Thymus (tissue), 11 donors: ENCODE measurements at regions not wholly inside any gene's neighbourhood (a gene's known extent, or its start where the extent isn't known, plus 50 kb on each side); places are given as distances from the start of the nearest gene placed in this dataset.

ENCODE experiments used
- DNase-seq, 9 donors: peaks; one replicate each; pipeline ENCODE4 v3.0.0-alpha.2; 2013; ENCODE audit warnings: low spot score in 9 of 9, low read depth in 6 of 9, missing footprints in 1 of 9
- H3K27ac ChIP-seq, 2 donors: one replicate each; pipeline ENCODE4 v1.5.1; 2013; ENCODE audit warnings: control low read depth in 1 of 2, low read depth in 1 of 2, low read length in 1 of 2, mild to moderate bottlenecking in 1 of 2, moderate library complexity in 1 of 2
- H3K27me3 ChIP-seq, 2 donors: one replicate each; pipeline ENCODE4 v1.5.1; 2013; ENCODE audit warnings: low read length in 1 of 2; ENCODE audit not compliant: control insufficient read depth in 2 of 2, insufficient read depth in 1 of 2
- H3K36me3 ChIP-seq, 2 donors: one replicate each; pipeline ENCODE4 v1.5.1; 2013; ENCODE audit warnings: low read length in 1 of 2, mild to moderate bottlenecking in 1 of 2, moderate library complexity in 1 of 2; ENCODE audit not compliant: control insufficient read depth in 2 of 2, insufficient read depth in 2 of 2
- H3K4me1 ChIP-seq, 2 donors: one replicate each; pipeline ENCODE4 v1.5.1; 2013; ENCODE audit warnings: low read length in 2 of 2; ENCODE audit not compliant: control insufficient read depth in 2 of 2, insufficient read depth in 2 of 2
- H3K4me3 ChIP-seq, 2 donors: one replicate each; pipeline ENCODE4 v1.5.1; 2013; ENCODE audit warnings: low read length in 2 of 2, control low read depth in 1 of 2, mild to moderate bottlenecking in 1 of 2
- H3K9me3 ChIP-seq, 2 donors: one replicate each; pipeline ENCODE4 v1.5.1; 2013; ENCODE audit warnings: low read length in 1 of 2, mild to moderate bottlenecking in 1 of 2; ENCODE audit not compliant: control insufficient read depth in 2 of 2, insufficient read depth in 1 of 2
- WGBS: extraction: QIAGEN DNeasy Blood & Tissue Kit; methylation state at CpG from one replicate; pipeline ENCODE4 v1.1.7; 2013; 5-methylcytosine and 5-hydroxymethylcytosine counted together
- donor health status: healthy.

DNA sequence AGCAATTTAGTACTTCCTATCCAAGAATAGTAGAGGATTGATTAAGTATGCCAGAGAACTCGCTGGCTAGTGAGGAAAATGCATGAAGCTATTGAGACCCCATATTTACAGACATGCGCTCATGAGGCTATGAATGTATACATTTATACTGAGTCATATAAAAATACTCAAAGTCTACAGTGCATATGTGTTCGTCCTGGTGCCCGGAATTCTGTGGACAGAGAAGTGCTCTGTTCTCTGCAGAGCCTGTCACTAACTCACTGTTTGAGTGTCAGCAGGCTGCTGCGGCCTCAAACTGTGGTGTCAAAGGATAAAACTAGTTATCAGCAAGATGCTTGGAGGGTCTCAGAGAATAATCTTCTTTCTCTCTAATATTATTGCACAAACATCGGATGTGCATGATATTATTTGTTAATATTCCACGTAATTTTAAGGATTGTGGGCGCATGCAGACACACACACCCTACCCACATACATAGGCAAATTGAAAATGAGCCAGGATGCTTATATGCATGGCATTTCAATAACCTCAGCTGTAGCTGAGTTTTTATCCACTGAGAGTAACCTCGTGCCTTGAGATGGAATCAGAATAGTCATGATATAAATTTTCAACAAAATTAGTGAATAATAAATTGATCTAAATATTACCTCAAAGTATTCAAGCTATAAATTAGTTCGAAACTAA, 50.0 kb upstream of the TSC22D2 start:
- no peak for DNase-seq
- H3K27ac ChIP-seq = no peak overlapping the region
- WGBS = 97% methylated on average over 10 of the region's 10 CpGs
- H3K4me3 ChIP-seq = no peak overlapping the region
- H3K36me3 ChIP-seq = no peaks in the 10 kb centered on the region
- H3K9me3 ChIP-seq = no peaks in the 10 kb centered on the region
- no peaks in the 10 kb centered on the region for H3K4me1 ChIP-seq
- no peaks in the 10 kb centered on the region for H3K27me3 ChIP-seq

DNA sequence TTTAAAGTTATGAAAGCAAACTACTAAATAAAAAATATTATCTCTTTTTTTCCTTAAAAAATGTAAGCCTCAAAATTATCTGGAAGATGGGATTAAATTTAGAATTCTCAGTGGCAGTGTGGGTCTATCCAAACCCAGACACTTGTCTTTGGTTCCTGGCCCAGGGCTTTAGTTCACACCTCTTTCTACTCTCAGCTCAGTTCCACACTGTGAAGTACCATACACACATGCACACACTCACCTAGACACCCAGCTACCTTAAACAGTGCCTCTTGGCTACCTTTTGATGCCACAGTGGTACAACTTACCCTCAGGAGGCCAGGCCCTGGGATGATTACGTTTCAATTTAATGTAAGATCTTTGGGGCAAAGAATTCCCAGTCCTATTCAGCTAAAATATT, 51.0 kb upstream of the TSC22D2 start:
- Histone ChIP-seq H3K4me1 (no peaks in the 10 kb centered on the region), H3K9me3 (no peaks in the 10 kb centered on the region), H3K27me3 (no peaks in the 10 kb centered on the region), H3K36me3 (no peaks in the 10 kb centered on the region), H3K4me3 (no peak overlapping the region), H3K27ac (no peak overlapping the region)
- DNase-seq = no peak
- 97% methylated on average over 1 of the region's 1 CpG for WGBS

DNA sequence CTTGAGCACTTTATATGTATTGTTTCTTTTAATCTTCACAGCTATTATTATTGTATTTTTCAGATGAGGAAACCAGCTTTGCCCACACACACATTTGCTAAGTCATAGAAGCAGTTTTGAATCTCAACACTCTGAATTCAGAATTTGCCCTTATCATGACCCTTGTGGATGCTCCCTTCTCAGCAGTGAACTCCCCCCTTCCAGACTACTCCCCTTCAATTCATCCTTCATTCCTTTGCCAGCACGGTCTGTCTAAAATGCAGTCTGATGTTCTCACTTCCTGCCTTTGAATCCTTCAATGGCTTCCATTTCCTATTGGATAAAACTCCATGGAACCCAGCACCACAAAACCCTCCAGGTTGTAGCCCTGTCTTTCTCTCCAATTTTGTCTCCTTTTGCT, 52.5 kb upstream of the TSC22D2 start:
- no peak for DNase-seq
- H3K36me3 ChIP-seq = no peaks in the 10 kb centered on the region
- no peaks in the 10 kb centered on the region for H3K9me3 ChIP-seq
- no peaks in the 10 kb centered on the region for H3K4me1 ChIP-seq
- WGBS = 94% methylated on average over 1 of the region's 1 CpG
- no peaks in the 10 kb centered on the region for H3K27me3 ChIP-seq
- H3K27ac ChIP-seq = no peak overlapping the region
- H3K4me3 ChIP-seq = no peak overlapping the region

DNA sequence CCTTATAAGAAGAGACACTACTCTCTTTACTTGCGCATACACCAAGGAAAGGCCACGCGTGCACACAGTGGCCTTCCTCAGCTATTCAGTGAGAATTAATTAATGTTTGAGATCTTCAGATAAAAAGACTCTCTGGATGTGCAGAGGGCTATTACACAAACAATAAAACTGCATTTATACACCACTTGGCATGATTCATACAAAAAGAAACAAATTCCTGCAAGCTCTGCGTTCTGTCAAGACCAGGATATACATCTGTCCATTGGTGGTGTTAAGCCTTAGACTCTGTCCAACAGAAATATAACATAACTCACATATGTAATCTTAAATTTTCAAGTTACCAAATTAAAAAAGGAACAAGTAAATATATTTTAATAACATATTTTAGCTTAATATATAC, 55.2 kb upstream of the TSC22D2 start:
- Histone ChIP-seq H3K9me3 (no peaks in the 10 kb centered on the region), H3K4me1 (no peaks in the 10 kb centered on the region), H3K27ac (no peak overlapping the region), H3K27me3 (no peaks in the 10 kb centered on the region), H3K36me3 (no peaks in the 10 kb centered on the region), H3K4me3 (no peak overlapping the region)
- WGBS = 96% methylated on average over 4 of the region's 4 CpGs
- DNase-seq = no peak

DNA sequence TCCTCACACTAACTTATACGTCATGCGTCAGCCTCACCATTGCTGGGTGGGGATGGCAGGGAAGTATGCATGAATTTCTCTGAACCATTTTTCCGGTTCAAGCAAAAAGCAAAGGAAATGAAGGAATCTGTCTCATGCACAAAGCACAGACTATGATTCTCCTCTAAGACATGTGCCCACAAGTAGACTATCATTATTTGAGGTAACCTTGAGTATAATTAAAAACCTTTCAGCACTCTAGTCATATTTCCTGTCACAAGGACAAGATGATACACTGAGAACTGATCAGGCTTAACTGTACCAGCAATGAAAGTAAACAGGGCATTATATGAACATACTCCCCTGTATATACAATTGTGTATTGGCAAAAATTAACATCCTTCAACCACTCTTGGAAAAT, 56.7 kb upstream of the TSC22D2 start:
- no peaks in the 10 kb centered on the region for H3K4me1 ChIP-seq
- 96% methylated on average over 3 of the region's 3 CpGs for WGBS
- H3K27ac ChIP-seq = no peak overlapping the region
- H3K27me3 ChIP-seq = no peaks in the 10 kb centered on the region
- no peaks in the 10 kb centered on the region for H3K36me3 ChIP-seq
- H3K9me3 ChIP-seq = no peaks in the 10 kb centered on the region
- H3K4me3 ChIP-seq = no peak overlapping the region
- DNase-seq = no peak

DNA sequence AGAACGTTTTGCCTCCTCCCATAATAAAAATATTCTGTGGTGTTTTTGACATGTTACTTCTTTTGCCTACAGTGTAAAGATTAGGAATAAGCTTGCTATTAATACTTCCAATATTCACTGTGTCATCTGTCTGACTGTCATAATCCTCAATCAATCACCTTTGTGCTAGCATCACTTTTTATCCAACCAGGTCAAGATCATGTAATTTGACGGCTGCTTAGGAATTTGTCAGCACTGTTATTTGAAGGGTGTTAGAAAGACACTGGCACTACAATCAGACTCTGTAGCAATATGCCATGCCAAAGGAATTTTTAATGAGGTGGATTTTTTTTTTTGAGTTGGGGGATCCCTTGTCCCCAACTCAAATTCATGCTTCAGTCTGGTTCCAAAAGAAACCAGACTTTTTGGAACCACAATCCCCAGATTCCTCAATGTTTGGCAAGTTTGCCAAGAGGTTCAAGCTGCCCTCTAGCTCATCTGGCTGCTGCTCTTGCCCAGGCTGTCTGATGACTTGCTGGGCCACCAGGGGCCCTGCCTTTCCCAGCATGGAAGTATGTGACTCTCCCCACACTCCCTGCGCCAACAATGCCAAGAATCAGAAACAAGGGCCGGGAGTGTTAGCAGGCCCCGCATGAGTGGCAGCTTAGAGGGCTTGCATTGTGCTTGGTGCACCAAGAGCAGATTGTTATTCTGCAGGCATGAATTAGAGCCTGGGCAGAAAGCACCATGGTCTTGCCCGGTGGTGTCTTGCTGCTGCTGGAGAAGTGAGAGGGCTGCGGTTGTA, 58.6 kb upstream of the TSC22D2 start:
- 83% methylated on average over 7 of the region's 7 CpGs for WGBS
- Histone ChIP-seq H3K9me3 (no peaks in the 10 kb centered on the region), H3K36me3 (no peaks in the 10 kb centered on the region), H3K27me3 (no peaks in the 10 kb centered on the region), H3K4me1 (no peaks in the 10 kb centered on the region), H3K4me3 (no peak overlapping the region), H3K27ac (no peak overlapping the region)
- no peak for DNase-seq

DNA sequence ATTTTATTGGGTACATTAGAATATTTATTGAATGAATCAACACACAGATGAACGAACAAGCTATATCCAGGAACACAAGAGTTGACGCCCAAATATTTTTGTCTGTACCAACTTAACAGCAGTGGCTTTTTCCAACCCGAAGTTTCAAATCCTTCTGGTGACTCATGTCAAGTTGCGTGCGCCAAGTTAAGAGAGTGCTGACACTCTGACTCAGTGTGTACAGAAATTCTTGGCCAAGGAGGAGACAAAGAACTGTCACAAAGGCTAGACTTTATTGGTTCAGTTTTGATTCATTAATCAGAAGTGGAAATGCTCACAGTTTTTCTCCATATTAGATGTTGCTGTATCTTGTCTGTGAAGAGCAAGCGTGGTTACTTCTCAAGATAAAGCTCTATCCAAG, 59.6 kb upstream of the TSC22D2 start:
- 61% methylated on average over 6 of the region's 6 CpGs for WGBS
- no peak for DNase-seq
- Histone ChIP-seq H3K4me1 (no peaks in the 10 kb centered on the region), H3K9me3 (no peaks in the 10 kb centered on the region), H3K36me3 (no peaks in the 10 kb centered on the region), H3K4me3 (no peak overlapping the region), H3K27me3 (no peaks in the 10 kb centered on the region), H3K27ac (no peak overlapping the region)

DNA sequence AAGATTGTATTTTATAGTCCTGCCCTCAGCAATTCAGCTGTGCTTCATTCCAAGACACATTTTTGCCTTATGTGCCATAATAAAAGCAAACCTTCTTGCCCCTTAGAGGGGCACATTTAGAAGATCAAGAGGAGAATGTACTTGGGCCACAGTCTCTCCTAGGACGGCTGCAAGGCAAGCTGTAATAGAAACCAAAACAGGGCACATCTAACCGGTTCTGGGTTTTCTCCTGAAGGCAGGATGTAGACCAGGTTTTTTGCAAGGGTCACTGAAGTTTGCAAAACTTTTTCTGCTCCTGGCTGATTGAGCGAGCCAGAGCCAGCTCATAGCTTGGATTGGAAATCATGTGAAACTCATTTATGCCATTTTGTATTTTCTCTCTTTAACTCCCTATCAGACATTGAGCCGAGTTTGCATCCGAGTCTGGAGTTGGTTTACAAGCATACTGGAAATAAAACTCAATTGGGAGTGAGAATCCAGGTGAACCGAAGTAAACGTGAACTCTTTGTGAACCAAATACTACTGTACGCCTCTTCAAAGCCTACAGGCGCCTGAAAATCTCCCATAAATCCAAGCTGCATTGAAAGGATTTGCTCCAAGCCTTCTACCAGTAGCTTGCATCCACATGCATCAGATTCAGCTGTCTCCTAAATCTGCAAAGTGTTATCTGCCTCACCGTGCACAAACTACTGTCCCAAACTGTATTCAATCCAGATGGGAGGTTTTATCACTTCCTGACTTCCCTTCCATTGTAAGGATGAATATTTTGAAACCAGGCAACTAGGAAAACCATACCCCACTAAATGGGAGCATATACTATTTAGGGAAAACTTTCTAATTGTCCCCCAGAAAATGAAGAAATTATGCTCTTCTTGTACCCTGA, 60.9 kb upstream of the TSC22D2 start:
- Histone ChIP-seq H3K27ac (no peak overlapping the region), H3K4me1 (no peaks in the 10 kb centered on the region), H3K27me3 (no peaks in the 10 kb centered on the region), H3K4me3 (no peak overlapping the region), H3K9me3 (no peaks in the 10 kb centered on the region), H3K36me3 (no peaks in the 10 kb centered on the region)
- no peak for DNase-seq
- 93% methylated on average over 10 of the region's 10 CpGs for WGBS

DNA sequence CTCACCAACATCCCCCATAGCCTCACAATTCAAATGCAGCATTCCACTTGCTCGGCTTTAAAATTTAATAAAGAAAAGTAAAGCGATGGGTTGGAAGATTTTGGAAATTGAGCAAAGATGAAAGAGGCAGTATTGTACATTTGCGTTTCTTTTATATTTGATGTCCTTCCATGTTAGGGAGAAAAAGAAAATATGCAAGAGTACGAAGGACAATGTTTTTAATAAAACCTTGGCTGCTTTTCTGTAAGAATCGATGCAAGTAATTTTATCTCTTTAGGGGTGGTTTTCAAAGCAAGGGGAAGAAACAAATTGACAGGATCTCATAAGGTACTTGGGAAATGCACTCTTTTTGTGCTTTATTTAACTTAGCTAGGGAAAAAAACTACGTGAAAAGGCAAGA, 61.8 kb upstream of the TSC22D2 start:
- 97% methylated on average over 6 of the region's 6 CpGs for WGBS
- H3K27me3 ChIP-seq = no peaks in the 10 kb centered on the region

More for the DNA sequence above, 61.8 kb upstream of the TSC22D2 start:
- Histone ChIP-seq H3K4me3 (no peak overlapping the region), H3K36me3 (no peaks in the 10 kb centered on the region), H3K27ac (no peak overlapping the region), H3K9me3 (no peaks in the 10 kb centered on the region), H3K4me1 (no peaks in the 10 kb centered on the region)
- DNase-seq = no peak
